SK-N-SH (cell line): ENCODE measurements at regions not wholly inside any gene's neighbourhood (a gene's known extent, or its start where the extent isn't known, plus 50 kb on each side); places are given as distances from the start of the nearest gene placed in this dataset.

Source experiments
- CTCF ChIA-PET: fragments of 300-600, 350-600 bp; formaldehyde crosslinking; extraction: SDS; loops from one replicate; lab custom pipeline; 2021; lab: Yijun Ruan, JAX
- POLR2A ChIA-PET: fragments of 350-600 bp; sonication (Branson Sonifier 250); formaldehyde crosslinking; extraction: SDS; loops from one replicate; lab custom pipeline; 2020; ENCODE audit warnings: antibody characterized with exemption, inconsistent platforms; lab: Yijun Ruan, JAX
- DNase-seq: peaks from one replicate; pipeline ENCODE4 v3.0.0; 2012
- H2AFZ ChIP-seq: fragments of 200-600 bp; sonication (generic); 2 replicates; pipeline ENCODE4 v1.8.1; 2016; ENCODE audit warnings: antibody characterized with exemption, mild to moderate bottlenecking, low read depth
- H3F3A ChIP-seq: fragments of 200-600 bp; sonication (generic); replicated peaks from 2 replicates; pipeline ENCODE3; 2016; ENCODE audit warnings: antibody characterized with exemption, mild to moderate bottlenecking; ENCODE audit not compliant: insufficient read depth
- H3K27ac ChIP-seq, 2 experiments: fragments of 200-500 bp in 1 of 2; fragments of 200-600 bp in 1 of 2; sonication (Bioruptor generic) in 1 of 2; sonication (generic), shearing (Covaris generic) in 1 of 2; 2 replicates each; pipeline versions ENCODE4 v1.5.1 to v1.6.1; 2014 to 2016; ENCODE audit warnings: low read depth in 2 of 2, inconsistent platforms in 1 of 2, low read length in 1 of 2, mild to moderate bottlenecking in 1 of 2, mixed read lengths in 1 of 2
- H3K27me3 ChIP-seq: fragments of 200-600 bp; sonication (generic), shearing (Covaris generic); 2 replicates; pipeline ENCODE4 v1.6.1; 2016; ENCODE audit warnings: mixed run types; ENCODE audit not compliant: insufficient read depth
- H3K36me3 ChIP-seq, 2 experiments: fragments of 200-500 bp in 1 of 2; fragments of 200-600 bp in 1 of 2; sonication (Bioruptor generic) in 1 of 2; sonication (generic) in 1 of 2; replicated peaks in 1 of 2; 2 replicates each; pipeline versions ENCODE3 to v1.5.1; 2014 to 2016; ENCODE audit warnings: low read length in 1 of 2, mild to moderate bottlenecking in 1 of 2; ENCODE audit not compliant: insufficient read depth in 2 of 2, control insufficient read depth in 1 of 2
- H3K4me1 ChIP-seq, 2 experiments: fragments of 200-500 bp in 1 of 2; fragments of 200-600 bp in 1 of 2; sonication (Bioruptor generic) in 1 of 2; sonication (generic), shearing (Covaris generic) in 1 of 2; 2 replicates each; pipeline versions ENCODE4 v1.5.1 to v1.6.1; 2014 to 2016; ENCODE audit warnings: low read depth in 1 of 2, low read length in 1 of 2, mixed run types in 1 of 2; ENCODE audit not compliant: insufficient read depth in 2 of 2, control insufficient read depth in 1 of 2
- H3K4me2 ChIP-seq: fragments of 200-600 bp; sonication (generic), shearing (Covaris generic); 2 replicates; pipeline ENCODE4 v1.6.1; 2017; ENCODE audit warnings: mixed run types
- H3K4me3 ChIP-seq, 2 experiments: fragments of 200-500 bp in 1 of 2; fragments of 200-600 bp in 1 of 2; sonication (Bioruptor generic) in 1 of 2; sonication (generic), shearing (Covaris generic) in 1 of 2; 2 replicates each; pipeline versions ENCODE4 v1.5.1 to v1.8.1; 2014 to 2016; ENCODE audit warnings: low read depth in 2 of 2, inconsistent platforms in 1 of 2, low read length in 1 of 2, mild to moderate bottlenecking in 1 of 2, mixed read lengths in 1 of 2, moderate library complexity in 1 of 2
- H3K79me2 ChIP-seq: fragments of 200-600 bp; sonication (generic); 2 replicates; pipeline ENCODE4 v1.8.1; 2017; ENCODE audit warnings: mild to moderate bottlenecking; ENCODE audit not compliant: insufficient read depth
- H3K9ac ChIP-seq: fragments of 200-600 bp; sonication (generic); 2 replicates; pipeline ENCODE4 v1.6.1; 2017; ENCODE audit warnings: mixed run types
- H3K9me2 ChIP-seq: fragments of 200-600 bp; sonication (generic); 2 replicates; pipeline ENCODE4 v1.6.1; 2017; ENCODE audit warnings: mixed run types
- H3K9me3 ChIP-seq: fragments of 200-600 bp; sonication (generic); 2 replicates; pipeline ENCODE4 v1.6.1; 2017; ENCODE audit warnings: mixed run types, mild to moderate bottlenecking, moderate library complexity
- H4K20me1 ChIP-seq: fragments of 200-600 bp; sonication (generic); 2 replicates; pipeline ENCODE4 v1.6.1; 2017; ENCODE audit warnings: mild to moderate bottlenecking, mixed run types; ENCODE audit not compliant: insufficient read depth
- EP300 ChIP-seq, 2 experiments: IDR thresholded peaks; 2 replicates each; pipeline versions ENCODE4 v1.4.0 to v1.6.1; 2012; ENCODE audit warnings: borderline replicate concordance in 1 of 2, low read depth in 1 of 2, low read length in 1 of 2
- EZH2phosphoT487 ChIP-seq: fragments of 200-600 bp; sonication (generic); IDR thresholded peaks from 2 replicates; pipeline ENCODE4 v1.6.1; 2017; ENCODE audit warnings: low read depth, mixed run types, mild to moderate bottlenecking, antibody characterized with exemption, moderate library complexity, borderline replicate concordance
- FOSL2 ChIP-seq: IDR thresholded peaks from 2 replicates; pipeline ENCODE4 v1.4.0; 2012; ENCODE audit warnings: low read depth, mild to moderate bottlenecking, moderate library complexity, borderline replicate concordance
- FOXJ3 ChIP-seq: sonication (generic); formaldehyde crosslinking; IDR thresholded peaks from 2 replicates; pipeline ENCODE4 v1.5.1; 2020; ENCODE audit warnings: mild to moderate bottlenecking, missing genetic modification reagents
- MXI1 ChIP-seq: IDR thresholded peaks from 2 replicates; pipeline ENCODE4 v1.6.1; 2012; ENCODE audit warnings: mild to moderate bottlenecking, low read depth, low read length, improper control_type of control experiment
- RFX5 ChIP-seq: IDR thresholded peaks from 2 replicates; pipeline ENCODE4 v1.6.1; 2012; ENCODE audit warnings: mild to moderate bottlenecking, improper control_type of control experiment, low read length
- RXRA ChIP-seq: IDR thresholded peaks from 2 replicates; pipeline ENCODE4 v1.4.0; 2012; ENCODE audit warnings: low read depth, mild to moderate bottlenecking, borderline replicate concordance
- SMC3 ChIP-seq: IDR thresholded peaks from 2 replicates; pipeline ENCODE4 v1.6.1; 2012; ENCODE audit warnings: low read depth, low read length, improper control_type of control experiment
- TCF12 ChIP-seq: IDR thresholded peaks from 2 replicates; pipeline ENCODE4 v1.4.0; 2012
- ZBTB33 ChIP-seq: IDR thresholded peaks from 2 replicates; pipeline ENCODE4 v1.4.0; 2012; ENCODE audit warnings: low read depth, borderline replicate concordance
- WGBS: methylation state at CpG from one replicate; pipeline ENCODE4 v1.1.6; 2017; ENCODE audit warnings: low lambda C conversion rate; 5-methylcytosine and 5-hydroxymethylcytosine counted together
- TF ChIP-seq, protein P1 (sequence below): IDR thresholded peaks from 2 replicates; pipeline ENCODE4 v1.4.0; 2012; ENCODE audit warnings: low read depth, borderline replicate concordance

DNA sequence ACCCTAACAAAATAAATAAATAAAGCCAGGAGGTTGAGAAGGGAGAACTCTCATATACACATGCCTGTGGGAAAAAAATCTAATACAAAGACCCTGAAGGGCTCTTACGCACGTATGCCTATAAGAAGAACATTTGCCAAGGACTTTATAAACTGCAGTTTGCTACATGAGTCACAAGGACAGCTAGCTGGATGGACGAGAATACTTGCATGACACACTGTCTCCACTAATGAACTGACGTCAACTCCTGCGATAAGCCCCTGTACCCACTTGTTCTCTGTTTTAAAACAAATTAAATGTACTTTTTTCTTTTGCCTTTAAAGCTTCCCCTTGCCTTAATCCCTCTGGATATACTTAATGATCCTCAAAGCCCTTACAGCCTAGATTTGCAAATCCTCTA is 374.6 kb upstream of the GHITM start:
- no peak overlapping the region for H3K4me3 ChIP-seq
- TF ChIP-seq EZH2phosphoT487 (no peak), RFX5 (no peak), TCF12 (no peak)
- H3K4me1 ChIP-seq: no peaks in the 10 kb centered on the region
- POLR2A ChIA-PET: no interaction called here
- 57% methylated on average over 5 of the region's 5 CpGs for WGBS
- H2AFZ ChIP-seq: no peak overlapping the region
- H3K9me3 ChIP-seq: no peaks in the 10 kb centered on the region
- H3K9me2 ChIP-seq: no peaks in the 10 kb centered on the region; the same call in 1 of the 2 replicates
- H3K4me2 ChIP-seq: no peak overlapping the region
- H4K20me1 ChIP-seq: no peaks in the 10 kb centered on the region
- no peak overlapping the region for H3K9ac ChIP-seq
- no peak for DNase-seq
- H3K27me3 ChIP-seq: no peaks in the 10 kb centered on the region
- CTCF ChIA-PET: no interaction called here
- no peaks in the 10 kb centered on the region for H3F3A ChIP-seq
- H3K36me3 ChIP-seq: no peaks in the 10 kb centered on the region
- H3K27ac ChIP-seq: no peak overlapping the region
- H3K79me2 ChIP-seq: no peaks in the 10 kb centered on the region

DNA sequence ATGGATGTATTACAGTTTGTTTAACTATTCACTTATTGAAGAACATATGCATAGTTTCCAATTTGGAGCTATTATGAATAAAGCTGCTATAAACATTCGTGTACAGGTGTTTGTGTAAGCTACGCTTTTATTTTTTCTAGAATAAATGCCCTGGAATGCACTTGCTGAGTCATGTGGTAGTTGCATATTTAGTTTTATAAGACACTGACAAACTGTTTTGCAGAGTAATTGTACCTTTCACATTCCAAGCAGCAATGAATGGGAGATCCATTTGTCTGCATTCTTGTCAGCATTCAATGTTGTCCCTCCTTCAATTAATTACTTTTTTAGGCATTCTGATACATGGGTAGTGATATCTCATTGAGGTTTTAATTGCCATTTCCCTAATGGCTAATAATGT is 373.6 kb upstream of the GHITM start:
- WGBS: 34% methylated on average over 2 of the region's 2 CpGs
- TF ChIP-seq, protein P1, sequence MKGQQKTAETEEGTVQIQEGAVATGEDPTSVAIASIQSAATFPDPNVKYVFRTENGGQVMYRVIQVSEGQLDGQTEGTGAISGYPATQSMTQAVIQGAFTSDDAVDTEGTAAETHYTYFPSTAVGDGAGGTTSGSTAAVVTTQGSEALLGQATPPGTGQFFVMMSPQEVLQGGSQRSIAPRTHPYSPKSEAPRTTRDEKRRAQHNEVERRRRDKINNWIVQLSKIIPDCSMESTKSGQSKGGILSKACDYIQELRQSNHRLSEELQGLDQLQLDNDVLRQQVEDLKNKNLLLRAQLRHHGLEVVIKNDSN: no peak
- TF ChIP-seq RXRA (no peak), ZBTB33 (no peak), RFX5 (no peak), FOXJ3 (CRISPR knock-in tag) (no peak), SMC3 (no peak), EP300 (IDR thresholded peaks at IDR 0.05; ENCODE audit: borderline replicate concordance in 1 of 2, low read depth in 1 of 2, low read length in 1 of 2) (no peak), FOSL2 (no peak), MXI1 (no peak)
- POLR2A ChIA-PET: no interaction called here
- H3K79me2 ChIP-seq: no peaks in the 10 kb centered on the region
- H2AFZ ChIP-seq: no peak overlapping the region
- no peak overlapping the region for H3K9ac ChIP-seq
- H3K9me2 ChIP-seq: no peaks in the 10 kb centered on the region; the same call in 1 of the 2 replicates
- no peaks in the 10 kb centered on the region for H3K36me3 ChIP-seq
- H3K27ac ChIP-seq: no peak overlapping the region
- H3F3A ChIP-seq: no peaks in the 10 kb centered on the region
- H4K20me1 ChIP-seq: no peaks in the 10 kb centered on the region
- H3K27me3 ChIP-seq: no peaks in the 10 kb centered on the region
- no peaks in the 10 kb centered on the region for H3K4me1 ChIP-seq
- no peaks in the 10 kb centered on the region for H3K9me3 ChIP-seq
- no peak overlapping the region for H3K4me3 ChIP-seq
- no peak for DNase-seq
- CTCF ChIA-PET: no interaction called here
- H3K4me2 ChIP-seq: no peak overlapping the region
